Activated CD4-positive, alpha-beta T cell treated with anti-CD3 and anti-CD28 coated beads, Interleukin-2, amount 10 ng/mL, durations not matched to agents 7 days and 5 days (primary cell): ENCODE measurements at regions not wholly inside any gene's neighbourhood (a gene's known extent, or its start where the extent isn't known, plus 50 kb on each side); places are given as distances from the start of the nearest gene placed in this dataset.

ENCODE experiments used
- CTCF ChIA-PET: fragments of 350-600 bp; sonication (Branson Sonifier 250); formaldehyde crosslinking; loops from one replicate; lab custom pipeline; 2021; ENCODE audit warnings: antibody characterized with exemption; lab: Charles Lee
- POLR2A ChIA-PET: fragments of 350-600 bp; sonication (Branson Sonifier 250); formaldehyde crosslinking; loops from one replicate; lab custom pipeline; 2021; ENCODE audit warnings: antibody characterized with exemption; lab: Charles Lee
- DNase-seq: peaks from one replicate; pipeline ENCODE4 v3.0.0-alpha.2; 2020
- H3K27ac Mint-ChIP-seq: one replicate; pipeline ENCODE4 v1.8.0; 2021; ENCODE audit warnings: mild to moderate bottlenecking, moderate library complexity, mixed read lengths
- H3K27me3 Mint-ChIP-seq: one replicate; pipeline ENCODE4 v1.8.0; 2021; ENCODE audit warnings: mixed read lengths
- H3K36me3 Mint-ChIP-seq: one replicate; pipeline ENCODE4 v1.8.0; 2021; ENCODE audit warnings: low read depth, mixed read lengths
- H3K4me1 Mint-ChIP-seq: one replicate; pipeline ENCODE4 v1.8.0; 2021; ENCODE audit warnings: mixed read lengths
- H3K4me3 Mint-ChIP-seq: one replicate; pipeline ENCODE4 v1.8.0; 2021; ENCODE audit warnings: mild to moderate bottlenecking, moderate library complexity, mixed read lengths
- H3K9me3 Mint-ChIP-seq: one replicate; pipeline ENCODE4 v1.8.0; 2021; ENCODE audit warnings: mixed read lengths

GRCh38 chrX:42456176-42456700, 321.7 kb downstream of the PPP1R2C start:
- H3K36me3 Mint-ChIP-seq, result no peaks in the 10 kb centered on the region
- CTCF ChIA-PET, result interaction anchor here (0.7 kb wide), 1 partner anchor 268 kb away, joined by 5 read pairs; no protein-coding TSS in a partner anchor
- H3K27ac Mint-ChIP-seq, result no peak overlapping the region
- H3K4me1 Mint-ChIP-seq, result no peaks in the 10 kb centered on the region
- no peak for DNase-seq
- POLR2A ChIA-PET, result no interaction called here
- no peaks in the 10 kb centered on the region for H3K9me3 Mint-ChIP-seq
- no peaks in the 10 kb centered on the region for H3K27me3 Mint-ChIP-seq
- no peak overlapping the region for H3K4me3 Mint-ChIP-seq

GRCh38 chrX:42450228-42450627, 327.7 kb downstream of the PPP1R2C start:
- CTCF ChIA-PET, result no interaction called here
- H3K27ac Mint-ChIP-seq, result no peak overlapping the region
- no peak for DNase-seq
- H3K36me3 Mint-ChIP-seq, result no peaks in the 10 kb centered on the region
- H3K9me3 Mint-ChIP-seq, result no peaks in the 10 kb centered on the region
- no peaks in the 10 kb centered on the region for H3K27me3 Mint-ChIP-seq
- POLR2A ChIA-PET, result no interaction called here
- H3K4me1 Mint-ChIP-seq, result no peaks in the 10 kb centered on the region
- H3K4me3 Mint-ChIP-seq, result no peak overlapping the region

GRCh38 chrX:42443267-42443666, 334.7 kb downstream of the PPP1R2C start:
- H3K4me3 Mint-ChIP-seq, result no peak overlapping the region
- H3K36me3 Mint-ChIP-seq, result no peaks in the 10 kb centered on the region
- ChIA-PET POLR2A (no interaction called here), CTCF (no interaction called here)
- H3K4me1 Mint-ChIP-seq, result no peaks in the 10 kb centered on the region
- no peaks in the 10 kb centered on the region for H3K27me3 Mint-ChIP-seq
- DNase-seq, result no peak
- H3K9me3 Mint-ChIP-seq, result peaks cover 7% of the 10 kb centered on the region
- H3K27ac Mint-ChIP-seq, result no peak overlapping the region

GRCh38 chrX:42442745-42443144, 335.2 kb downstream of the PPP1R2C start:
- ChIA-PET POLR2A (no interaction called here), CTCF (interaction anchor here (0.6 kb wide), 1 partner anchor 137 kb away, joined by 3 read pairs; no protein-coding TSS in a partner anchor)
- no peaks in the 10 kb centered on the region for H3K36me3 Mint-ChIP-seq
- peaks cover 7% of the 10 kb centered on the region for H3K9me3 Mint-ChIP-seq
- peaks cover under 1% of the 10 kb centered on the region for H3K4me1 Mint-ChIP-seq
- DNase-seq, result no peak
- H3K27me3 Mint-ChIP-seq, result no peaks in the 10 kb centered on the region
- no peak overlapping the region for H3K27ac Mint-ChIP-seq
- no peak overlapping the region for H3K4me3 Mint-ChIP-seq

GRCh38 chrX:42437211-42437610, 340.8 kb downstream of the PPP1R2C start:
- Mint-ChIP-seq H3K27me3 (no peaks in the 10 kb centered on the region), H3K4me3 (no peak overlapping the region), H3K36me3 (peaks cover 4% of the 10 kb centered on the region), H3K4me1 (peaks cover 15% of the 10 kb centered on the region), H3K9me3 (peaks cover 12% of the 10 kb centered on the region), H3K27ac (no peak overlapping the region)
- POLR2A ChIA-PET, result no interaction called here
- CTCF ChIA-PET, result no interaction called here
- no peak for DNase-seq

GRCh38 chrX:42434458-42435166, 343.4 kb downstream of the PPP1R2C start:
- DNase-seq, result no peak
- H3K27ac Mint-ChIP-seq, result no peak overlapping the region
- H3K36me3 Mint-ChIP-seq, result peaks cover 4% of the 10 kb centered on the region
- no peaks in the 10 kb centered on the region for H3K27me3 Mint-ChIP-seq
- CTCF ChIA-PET, result no interaction called here
- peaks cover 15% of the 10 kb centered on the region for H3K4me1 Mint-ChIP-seq
- POLR2A ChIA-PET, result no interaction called here
- H3K9me3 Mint-ChIP-seq, result peaks cover 12% of the 10 kb centered on the region
- no peak overlapping the region for H3K4me3 Mint-ChIP-seq

GRCh38 chrX:42432552-42432951, 345.4 kb downstream of the PPP1R2C start:
- Mint-ChIP-seq H3K27me3 (no peaks in the 10 kb centered on the region), H3K27ac (no peak overlapping the region), H3K4me1 (peaks cover 13% of the 10 kb centered on the region), H3K36me3 (peaks cover 4% of the 10 kb centered on the region), H3K9me3 (peaks cover 9% of the 10 kb centered on the region), H3K4me3 (no peak overlapping the region)
- DNase-seq, result no peak
- CTCF ChIA-PET, result no interaction called here
- POLR2A ChIA-PET, result no interaction called here

GRCh38 chrX:42422961-42423360, 355.0 kb downstream of the PPP1R2C start:
- no peak overlapping the region for H3K27ac Mint-ChIP-seq
- H3K27me3 Mint-ChIP-seq, result no peaks in the 10 kb centered on the region
- H3K4me1 Mint-ChIP-seq, result no peaks in the 10 kb centered on the region
- no peak overlapping the region for H3K4me3 Mint-ChIP-seq
- CTCF ChIA-PET, result no interaction called here
- no peak for DNase-seq
- no peaks in the 10 kb centered on the region for H3K36me3 Mint-ChIP-seq
- POLR2A ChIA-PET, result no interaction called here
- H3K9me3 Mint-ChIP-seq, result peaks cover 3% of the 10 kb centered on the region

GRCh38 chrX:42420426-42420825, 357.5 kb downstream of the PPP1R2C start:
- no peaks in the 10 kb centered on the region for H3K27me3 Mint-ChIP-seq
- no peaks in the 10 kb centered on the region for H3K36me3 Mint-ChIP-seq
- H3K27ac Mint-ChIP-seq, result no peak overlapping the region
- ChIA-PET POLR2A (no interaction called here), CTCF (interaction anchor here (1.5 kb wide), 1 partner anchor 21 kb away, joined by 3 read pairs; no protein-coding TSS in a partner anchor)
- H3K4me1 Mint-ChIP-seq, result no peaks in the 10 kb centered on the region
- DNase-seq, result no peak
- H3K9me3 Mint-ChIP-seq, result peaks cover 3% of the 10 kb centered on the region
- H3K4me3 Mint-ChIP-seq, result no peak overlapping the region

GRCh38 chrX:42415636-42416035, 362.3 kb downstream of the PPP1R2C start:
- Mint-ChIP-seq H3K27ac (no peak overlapping the region), H3K36me3 (peaks cover 6% of the 10 kb centered on the region), H3K4me1 (peaks cover 5% of the 10 kb centered on the region), H3K9me3 (peaks cover 10% of the 10 kb centered on the region), H3K27me3 (peaks cover 2% of the 10 kb centered on the region), H3K4me3 (no peak overlapping the region)
- DNase-seq, result no peak
- ChIA-PET CTCF (no interaction called here), POLR2A (no interaction called here)

- ChIA-PET CTCF (interaction anchor here (1.0 to 1.4 kb wide), 2 partner anchors 29 to 1121 kb away, joined by 3 read pairs; no protein-coding TSS in a partner anchor), POLR2A (no interaction called here)
- Mint-ChIP-seq H3K27me3 (peaks cover 2% of the 10 kb centered on the region), H3K4me3 (no peak overlapping the region), H3K9me3 (peaks cover 10% of the 10 kb centered on the region), H3K4me1 (peaks cover 9% of the 10 kb centered on the region), H3K36me3 (peaks cover 7% of the 10 kb centered on the region), H3K27ac (no peak overlapping the region)
- no peak for DNase-seq
Observed at GRCh38 chrX:42414057-42414456, 363.9 kb downstream of the PPP1R2C start.

- CTCF ChIA-PET, result interaction anchor here (0.9 kb wide), 1 partner anchor 20 kb away, joined by 3 read pairs; no protein-coding TSS in a partner anchor
- Mint-ChIP-seq H3K4me1 (peaks cover 15% of the 10 kb centered on the region), H3K9me3 (no peaks in the 10 kb centered on the region), H3K27ac (peak overlapping the region; percentile 61), H3K27me3 (no peaks in the 10 kb centered on the region), H3K4me3 (no peak overlapping the region), H3K36me3 (no peaks in the 10 kb centered on the region)
- POLR2A ChIA-PET, result no interaction called here
- DNase-seq, result no peak
Observed at GRCh38 chrX:42399632-42400024, 378.3 kb downstream of the PPP1R2C start.

- peaks cover 15% of the 10 kb centered on the region for H3K4me1 Mint-ChIP-seq
Observed at GRCh38 chrX:42398967-42399631, 378.9 kb downstream of the PPP1R2C start.

More at GRCh38 chrX:42398967-42399631, 378.9 kb downstream of the PPP1R2C start:
- Mint-ChIP-seq H3K27ac (peak overlapping the region; percentile 61), H3K36me3 (no peaks in the 10 kb centered on the region), H3K4me3 (no peak overlapping the region), H3K27me3 (no peaks in the 10 kb centered on the region), H3K9me3 (no peaks in the 10 kb centered on the region)
- ChIA-PET POLR2A (no interaction called here), CTCF (interaction anchor here (0.9 kb wide), 1 partner anchor 21 kb away, joined by 3 read pairs; no protein-coding TSS in a partner anchor)
- DNase-seq, result no peak
